HG02870 (cell line): ENCODE measurements at regions not wholly inside any gene's neighbourhood (a gene's known extent, or its start where the extent isn't known, plus 50 kb on each side); places are given as distances from the start of the nearest gene placed in this dataset.
"Not testable (repeated sequence)": the region's sequence is repeated elsewhere in the genome, so short reads cannot be mapped to it uniquely, and the experiment has no call there.

Experiments used
- ATAC-seq: cut with Tn5 transposase; IDR thresholded peaks from one replicate; pipeline ENCODE4 v1.9.1; 2021; ENCODE audit warnings: mild to moderate bottlenecking, moderate library complexity; ENCODE audit not compliant: unreplicated experiment

DNA sequence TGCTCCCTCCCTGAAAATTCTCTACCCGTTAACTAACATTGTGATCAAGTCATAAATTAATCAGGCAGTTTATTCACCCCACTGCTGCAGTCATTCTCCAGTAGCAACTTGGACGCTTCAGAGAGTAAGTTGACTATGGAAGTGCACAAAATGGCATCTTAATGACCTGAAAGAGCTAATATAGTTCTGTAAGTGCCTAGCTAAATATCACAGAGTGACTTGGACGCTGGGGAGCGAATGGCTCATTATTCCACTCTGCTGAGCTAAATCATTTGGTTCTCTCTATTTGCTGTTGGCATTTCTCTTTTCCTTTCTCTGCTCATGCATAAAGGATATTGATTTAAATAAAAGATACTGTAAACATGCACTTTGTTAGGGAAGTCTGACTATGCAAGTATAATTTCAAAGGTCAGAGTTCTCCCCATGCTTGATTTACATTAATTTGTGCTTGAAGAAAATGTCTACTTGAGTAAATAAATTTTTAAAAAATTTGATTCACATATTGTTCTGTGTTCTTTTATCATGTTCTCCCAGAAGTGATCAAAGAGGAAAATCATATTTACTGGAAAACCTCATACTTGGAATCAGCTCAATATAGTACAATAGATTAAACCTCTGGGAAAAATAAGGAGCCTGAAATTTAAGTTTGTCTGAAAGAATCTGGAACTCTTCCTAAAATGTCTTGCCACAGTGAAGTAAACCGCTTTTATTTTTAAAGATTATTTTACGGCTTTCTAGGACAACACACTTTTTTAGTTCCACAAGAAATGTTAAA, 169.5 kb upstream of the HAPLN1 start:
- ATAC-seq, result no peak

DNA sequence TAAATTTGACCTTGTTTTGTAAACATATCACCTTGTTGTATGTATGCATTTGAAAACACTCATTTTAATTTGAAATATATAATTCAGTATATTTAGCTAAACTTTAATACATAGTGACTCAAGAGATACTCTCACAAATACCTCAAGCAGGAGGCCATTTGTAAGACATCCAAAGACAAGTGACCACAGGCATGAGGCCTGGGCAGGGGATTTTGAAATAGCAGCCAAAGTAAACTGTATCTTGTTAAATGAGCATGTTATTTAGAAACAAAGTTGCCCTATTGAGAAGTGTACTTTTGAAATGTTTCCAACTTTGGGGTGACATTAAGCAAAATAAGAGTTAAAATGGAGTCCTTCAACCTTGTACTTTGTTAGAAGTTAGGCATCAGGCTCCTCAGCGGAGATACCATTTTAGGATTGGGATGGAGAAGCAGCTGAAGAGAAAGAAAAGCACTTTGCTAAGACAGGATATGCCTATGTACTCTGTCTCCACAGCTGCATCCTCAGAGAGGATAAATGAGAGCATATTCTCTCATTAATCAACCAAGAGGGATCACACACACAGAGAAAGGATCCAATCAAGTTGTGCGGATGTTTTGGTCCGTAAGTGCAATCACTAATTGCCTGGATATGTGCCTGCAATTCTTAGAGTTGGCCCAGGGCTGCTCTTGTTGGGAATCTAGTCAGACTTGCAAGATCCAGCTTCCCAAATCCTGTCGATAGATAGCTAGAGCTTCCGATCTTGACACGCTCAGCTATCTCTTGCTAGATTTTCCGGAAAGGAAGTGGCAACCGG, 157.5 kb upstream of the HAPLN1 start:
- no peak for ATAC-seq

DNA sequence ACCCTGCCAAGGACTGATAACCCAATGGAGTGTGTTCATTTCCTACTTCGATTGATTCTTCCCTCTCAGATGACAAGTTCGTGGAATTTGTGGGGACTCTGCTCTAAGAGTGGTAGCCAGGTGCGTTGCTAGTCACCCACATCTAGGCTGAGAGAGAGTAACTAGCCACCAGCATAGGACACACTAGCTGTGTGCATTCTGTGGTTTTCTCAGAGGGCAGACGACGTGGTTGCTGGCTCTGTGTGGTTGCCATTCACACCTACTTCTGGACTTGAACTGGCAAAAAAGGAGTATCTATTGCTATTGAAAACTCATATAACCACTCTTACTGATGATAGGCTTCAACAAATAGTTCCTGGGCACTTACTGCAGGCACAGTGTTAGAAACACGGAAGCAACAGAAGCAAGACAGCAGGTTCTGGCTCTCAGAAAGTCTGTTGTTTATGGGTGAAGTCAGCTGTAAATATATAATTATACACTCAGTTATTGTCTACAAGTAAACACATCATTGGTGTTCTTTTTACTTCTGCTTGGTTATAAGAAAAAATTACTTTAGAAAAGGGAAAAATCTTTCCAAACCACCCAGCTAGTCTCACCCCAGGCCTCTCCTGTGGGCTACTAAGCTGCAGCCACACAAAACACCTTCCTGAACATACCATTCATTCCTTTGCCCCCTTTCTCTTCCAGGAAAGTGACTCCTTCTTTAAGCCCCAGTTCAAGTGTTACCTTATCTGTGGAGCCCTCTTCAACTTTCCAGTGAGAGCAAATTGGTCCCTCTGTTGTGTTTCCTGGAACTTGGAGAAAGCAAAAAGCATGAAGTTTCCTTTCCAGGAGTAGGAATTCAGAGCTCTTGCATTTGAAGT, 151.1 kb upstream of the HAPLN1 start:
- no peak for ATAC-seq

DNA sequence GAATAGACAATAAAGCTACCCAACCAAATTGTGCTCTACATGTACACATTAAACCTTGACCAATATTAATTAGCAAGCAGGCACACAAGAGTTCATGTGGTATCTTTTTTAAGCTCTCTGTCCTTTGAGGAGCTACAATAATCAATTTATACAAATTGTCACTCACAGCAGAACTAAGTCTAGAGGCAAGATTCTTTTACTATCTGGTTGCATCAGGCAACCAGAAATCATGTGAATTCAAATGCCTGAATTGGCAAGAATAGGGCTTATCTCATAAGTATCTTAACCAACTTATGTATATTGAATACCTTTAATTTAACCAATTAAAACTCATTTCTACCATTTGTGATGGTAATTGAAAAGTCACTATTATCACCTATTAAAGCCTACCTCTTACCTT, 145.5 kb upstream of the HAPLN1 start:
- ATAC-seq, result no peak

GRCh38 chr5:83865579-83865978, 144.9 kb upstream of the HAPLN1 start:
- ATAC-seq, result no peak

DNA sequence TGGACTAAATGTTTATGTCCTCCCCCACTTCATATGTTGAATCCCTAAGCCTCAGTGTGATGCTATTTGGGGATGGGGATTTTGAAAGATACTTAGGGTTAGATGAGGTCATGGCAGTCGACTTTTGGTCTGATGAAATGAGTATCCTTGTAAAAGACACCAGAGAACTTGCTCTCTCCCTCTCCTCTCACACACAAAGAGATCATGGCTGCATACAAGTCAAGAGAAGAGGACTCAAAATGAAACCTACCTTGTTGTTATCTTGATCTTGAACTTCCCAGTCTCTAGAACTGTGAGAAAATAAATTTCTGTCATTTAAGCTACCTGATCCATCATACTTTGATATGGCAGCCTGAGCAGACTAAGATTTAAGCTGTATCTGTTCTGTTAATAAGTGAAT, 144.0 kb upstream of the HAPLN1 start:
- peak; percentile 65 for ATAC-seq

- ATAC-seq, result no peak
Observed at GRCh38 chr5:83857341-83857740, 136.7 kb upstream of the HAPLN1 start.

GRCh38 chr5:83856881-83857280, 136.2 kb upstream of the HAPLN1 start:
- no peak for ATAC-seq

DNA sequence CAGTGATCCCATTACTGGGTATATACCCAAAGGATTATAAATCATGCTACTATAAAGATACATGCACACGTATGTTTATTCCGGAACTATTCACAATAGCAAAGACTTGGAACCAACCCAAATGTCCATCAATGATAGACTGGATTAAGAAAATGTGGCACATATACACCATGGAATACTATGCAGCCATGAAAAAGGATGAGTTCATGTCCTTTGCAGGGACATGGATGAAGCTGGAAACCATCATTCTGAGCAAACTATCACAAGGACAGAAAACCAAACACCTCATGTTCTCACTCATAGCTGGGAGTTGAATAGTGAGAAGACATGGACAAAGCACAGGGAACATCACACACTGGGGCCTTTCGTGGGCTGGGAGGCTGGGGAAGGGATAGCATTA, 129.8 kb upstream of the HAPLN1 start:
- not testable (repeated sequence) for ATAC-seq

DNA sequence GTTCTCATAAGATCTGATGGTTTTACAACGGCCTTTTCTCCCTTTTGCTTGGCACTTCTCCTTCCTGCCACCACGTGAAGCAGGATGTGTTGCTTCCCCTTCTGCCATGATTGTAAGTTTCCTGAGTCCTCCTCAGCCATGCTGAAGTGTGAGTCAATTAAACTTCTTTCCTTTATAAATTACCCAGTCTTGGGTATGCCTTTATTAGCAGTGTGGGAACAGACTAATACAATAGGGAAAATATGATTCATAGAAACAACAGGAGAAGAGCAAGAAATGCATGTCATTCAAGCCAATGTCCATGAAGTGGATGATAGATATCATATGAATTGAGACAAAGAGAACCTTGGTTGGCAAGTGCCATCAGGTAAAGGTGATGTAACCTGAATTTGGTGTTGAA, 128.3 kb upstream of the HAPLN1 start:
- no peak for ATAC-seq

DNA sequence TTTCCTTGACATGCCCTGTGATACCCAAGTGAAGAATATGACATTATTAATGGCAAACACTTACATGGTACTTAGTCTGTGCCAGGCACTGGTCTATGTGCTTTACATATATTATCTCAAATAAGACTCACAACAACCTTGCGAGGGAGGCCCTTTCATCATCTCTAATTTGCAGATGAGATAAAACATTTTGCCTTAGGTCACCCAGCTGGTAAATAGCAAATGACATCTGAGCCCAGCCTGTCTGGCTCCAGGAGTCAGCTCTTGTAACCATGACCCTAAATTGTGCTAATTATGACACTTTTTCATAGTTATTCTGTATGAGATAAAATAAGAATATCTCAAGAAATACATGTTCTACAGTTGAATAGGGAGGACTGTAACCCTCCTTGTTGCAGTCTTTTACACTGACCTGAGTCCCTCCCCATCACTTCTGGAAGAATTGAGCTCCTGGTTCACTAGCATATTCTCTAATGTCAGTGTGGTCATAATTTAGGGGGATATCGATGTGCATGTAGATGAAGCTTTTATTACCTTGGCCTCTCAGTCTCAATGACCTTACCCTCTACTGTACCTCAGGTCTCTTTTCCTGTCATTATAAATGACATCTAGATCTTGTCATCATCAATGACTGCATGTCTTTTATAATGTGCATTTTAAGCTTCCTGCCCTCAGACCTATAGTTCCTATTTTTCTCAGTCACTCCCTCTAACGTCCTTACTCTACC, 126.1 kb upstream of the HAPLN1 start:
- no peak for ATAC-seq

- peak; percentile 98 for ATAC-seq
Observed at GRCh38 chr5:83844449-83845068, 123.9 kb upstream of the HAPLN1 start.

- no peak for ATAC-seq
Observed at GRCh38 chr5:83839788-83840187, 119.1 kb upstream of the HAPLN1 start.

- ATAC-seq, result no peak
Observed at GRCh38 chr5:83839256-83839655, 118.6 kb upstream of the HAPLN1 start.

GRCh38 chr5:83837265-83837907, 116.7 kb upstream of the HAPLN1 start:
- ATAC-seq, result no peak

- no peak for ATAC-seq
Observed at GRCh38 chr5:83834306-83834705, 113.7 kb upstream of the HAPLN1 start.

GRCh38 chr5:83831834-83832233, 111.2 kb upstream of the HAPLN1 start:
- ATAC-seq, result no peak

- no peak for ATAC-seq
Observed at GRCh38 chr5:83827111-83827557, 106.5 kb upstream of the HAPLN1 start.

- peak; percentile 75 for ATAC-seq
Observed at GRCh38 chr5:83817591-83817990, 96.9 kb upstream of the HAPLN1 start.

- ATAC-seq, result no peak
Observed at GRCh38 chr5:83815661-83816060, 95.0 kb upstream of the HAPLN1 start.
